22Rv1 (cell line): ENCODE measurements at regions not wholly inside any gene's neighbourhood (a gene's known extent, or its start where the extent isn't known, plus 50 kb on each side); places are given as distances from the start of the nearest gene placed in this dataset.

Experiments used
- CTCF ChIP-seq: fragments of 450-650 bp; IDR thresholded peaks from 2 replicates; pipeline ENCODE4 v1.5.1; 2017; ENCODE audit warnings: mild to moderate bottlenecking
- ZFX ChIP-seq: fragments of 450-650 bp; IDR thresholded peaks from 2 replicates; pipeline ENCODE4 v1.6.1; 2017; ENCODE audit warnings: antibody characterized with exemption, borderline replicate concordance

DNA sequence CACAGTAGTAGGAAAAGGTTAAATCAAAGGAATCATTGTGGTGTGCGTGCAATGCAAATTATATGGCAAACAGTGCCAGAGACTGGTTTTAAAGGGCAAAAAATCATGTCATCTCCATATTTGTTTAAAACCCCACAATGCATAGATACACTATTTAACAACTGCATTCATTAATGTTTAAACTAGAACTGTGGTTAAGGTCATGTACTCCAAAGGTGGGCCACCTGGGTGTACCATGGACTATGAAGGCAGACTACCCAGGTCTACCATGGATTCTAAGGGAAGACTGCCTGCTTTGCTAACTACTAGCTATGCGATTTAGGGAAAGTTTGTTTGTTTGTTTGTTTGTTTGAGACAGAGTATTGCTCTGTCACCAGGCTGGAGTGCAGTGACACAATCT, 356.3 kb downstream of the ZEB2 start:
- TF ChIP-seq CTCF (no peak), ZFX (no peak)
